ENCODE measurements at regions not wholly inside any gene's neighbourhood (a gene's known extent, or its start where the extent isn't known, plus 50 kb on each side); places are given as distances from the start of the nearest gene placed in this dataset.
A peak's percentile ranks its signal among the peaks of the same experiment; 100 is the strongest.

DNA sequence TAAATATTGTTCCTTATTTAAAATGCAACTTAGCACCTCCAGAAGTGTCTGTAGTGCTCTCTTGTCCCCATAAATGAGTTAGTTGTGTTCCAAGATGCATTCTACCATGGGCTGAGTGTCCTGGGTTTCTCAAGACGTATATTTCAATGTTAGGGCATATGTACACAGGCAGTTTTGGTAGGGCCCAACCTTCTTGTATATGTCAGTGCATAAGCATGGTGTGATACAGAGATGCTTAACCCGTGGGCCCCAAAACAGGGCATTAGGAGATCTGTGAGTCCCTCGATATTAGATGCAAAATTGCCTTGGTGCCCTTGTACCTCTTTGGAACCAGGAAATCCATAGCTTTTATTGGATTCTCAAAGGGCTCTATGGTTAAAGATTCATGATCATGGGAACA, 91.5 kb upstream of the HIVEP1 start:
- H3K4me3 ChIP-seq = no peak overlapping the region
- no peak for DNase-seq
- 90 to 95% methylated on average over 3 of the region's 3 CpGs for WGBS, 2 donors
- TF ChIP-seq, protein P1, sequence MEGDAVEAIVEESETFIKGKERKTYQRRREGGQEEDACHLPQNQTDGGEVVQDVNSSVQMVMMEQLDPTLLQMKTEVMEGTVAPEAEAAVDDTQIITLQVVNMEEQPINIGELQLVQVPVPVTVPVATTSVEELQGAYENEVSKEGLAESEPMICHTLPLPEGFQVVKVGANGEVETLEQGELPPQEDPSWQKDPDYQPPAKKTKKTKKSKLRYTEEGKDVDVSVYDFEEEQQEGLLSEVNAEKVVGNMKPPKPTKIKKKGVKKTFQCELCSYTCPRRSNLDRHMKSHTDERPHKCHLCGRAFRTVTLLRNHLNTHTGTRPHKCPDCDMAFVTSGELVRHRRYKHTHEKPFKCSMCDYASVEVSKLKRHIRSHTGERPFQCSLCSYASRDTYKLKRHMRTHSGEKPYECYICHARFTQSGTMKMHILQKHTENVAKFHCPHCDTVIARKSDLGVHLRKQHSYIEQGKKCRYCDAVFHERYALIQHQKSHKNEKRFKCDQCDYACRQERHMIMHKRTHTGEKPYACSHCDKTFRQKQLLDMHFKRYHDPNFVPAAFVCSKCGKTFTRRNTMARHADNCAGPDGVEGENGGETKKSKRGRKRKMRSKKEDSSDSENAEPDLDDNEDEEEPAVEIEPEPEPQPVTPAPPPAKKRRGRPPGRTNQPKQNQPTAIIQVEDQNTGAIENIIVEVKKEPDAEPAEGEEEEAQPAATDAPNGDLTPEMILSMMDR (IDR thresholded peaks at IDR 0.05) = no peak
- TF ChIP-seq POLR2A (IDR thresholded peaks at IDR 0.05) = no peak
- H3K27me3 ChIP-seq = no peaks in the 10 kb centered on the region
- intact Hi-C loops (cut with DNase I) = no loop called here
- H3K36me3 ChIP-seq = no peaks in the 10 kb centered on the region
- peaks cover 0 to 34% (median 21%) of the 10 kb centered on the region in 3 donors for H3K4me1 ChIP-seq
- peak overlapping the region; percentile 33 to 65 (median 51) for H3K27ac ChIP-seq
- H3K9me3 ChIP-seq = no peaks in the 10 kb centered on the region

DNA sequence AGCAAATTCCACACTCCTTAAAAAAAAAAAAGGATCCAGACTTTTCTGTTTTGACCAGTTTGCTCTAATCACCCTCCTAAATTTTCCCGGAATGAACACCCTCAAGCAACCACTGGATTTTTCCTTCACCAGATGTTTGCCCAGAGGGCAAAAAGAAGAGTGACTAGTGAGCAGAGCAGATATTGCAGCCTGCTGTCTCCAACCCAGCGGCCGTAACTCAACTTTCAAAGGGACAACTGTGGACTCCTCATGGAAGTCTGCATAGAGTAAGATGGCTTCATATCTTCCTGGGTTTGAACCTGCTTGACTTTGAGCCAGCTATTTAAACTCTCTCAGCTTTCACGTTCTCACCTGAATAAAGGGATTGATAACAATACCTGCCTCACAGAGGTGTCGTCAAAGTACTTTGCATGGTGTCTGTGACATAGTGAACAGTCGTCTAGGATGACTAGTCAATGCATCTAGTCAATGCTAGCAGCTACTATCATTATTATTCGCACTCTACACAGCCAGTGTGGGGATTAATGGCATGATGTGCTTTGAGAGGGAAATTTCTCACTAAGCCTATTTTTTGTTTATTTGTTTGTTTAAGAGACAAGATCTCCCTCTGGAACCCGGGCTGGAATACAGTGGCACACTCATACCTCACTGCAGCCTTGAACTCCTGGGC, 92.2 kb upstream of the HIVEP1 start:
- Histone ChIP-seq H3K36me3 (no peaks in the 10 kb centered on the region), H3K27me3 (no peaks in the 10 kb centered on the region), H3K9me3 (no peaks in the 10 kb centered on the region), H3K27ac (peak overlapping the region in 1 of 4 donors; percentile 57), H3K4me1 (peaks cover 0 to 34% (median 21%) of the 10 kb centered on the region in 3 donors), H3K4me3 (no peak overlapping the region)
- 79 to 84% methylated on average over 8 of the region's 8 CpGs for WGBS, 2 donors
- no peak for DNase-seq
- no peak for TF ChIP-seq POLR2A (IDR thresholded peaks at IDR 0.05)
- TF ChIP-seq, protein P1 (IDR thresholded peaks at IDR 0.05) = no peak
- intact Hi-C loops (cut with DNase I) = no loop called here

DNA sequence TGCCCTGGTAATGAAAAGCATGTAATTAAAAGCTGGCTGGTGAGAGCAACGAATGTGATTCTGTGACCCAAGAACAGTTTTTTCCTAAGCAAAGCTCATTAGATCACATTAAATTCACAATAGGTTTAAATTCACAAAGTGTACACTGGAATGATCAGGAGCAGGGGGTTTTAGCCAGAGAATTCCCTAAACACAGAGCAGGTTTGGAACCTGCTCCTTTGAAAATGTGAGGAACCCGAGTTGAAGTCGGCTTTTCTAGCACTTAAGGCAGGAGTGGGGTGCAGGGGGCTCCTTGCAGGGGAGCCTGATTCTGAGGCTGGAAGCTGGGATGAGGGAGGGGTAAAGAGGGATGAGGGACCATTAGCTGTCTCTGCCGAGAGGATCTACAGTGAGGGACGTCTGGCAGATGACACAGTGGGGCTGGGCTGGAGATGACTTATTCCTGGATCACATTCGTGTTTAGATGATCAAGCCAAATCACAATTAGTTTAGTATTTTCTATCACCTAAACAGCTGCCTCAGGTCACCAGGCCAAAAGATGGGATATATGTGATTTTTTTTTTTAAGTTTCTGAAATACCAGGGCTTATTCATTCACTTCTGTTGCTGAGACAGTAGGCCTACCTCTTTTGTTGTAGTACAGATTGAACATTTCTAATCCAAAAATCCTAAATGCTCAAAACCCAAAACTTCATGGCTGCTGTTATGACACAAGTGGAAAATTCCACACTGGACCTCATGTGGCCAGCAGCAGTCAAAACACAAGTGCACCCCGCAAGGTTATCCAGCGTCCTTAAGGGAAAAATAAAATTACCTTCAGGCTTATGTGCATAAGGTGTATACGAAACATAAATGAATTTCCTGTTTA, 93.1 kb upstream of the HIVEP1 start:
- Histone ChIP-seq H3K4me1 (peaks cover 0 to 34% (median 21%) of the 10 kb centered on the region in 3 donors), H3K27ac (peak overlapping the region in 3 of 4 donors; percentile 48 to 77 (median 51)), H3K27me3 (no peaks in the 10 kb centered on the region), H3K36me3 (no peaks in the 10 kb centered on the region), H3K4me3 (no peak overlapping the region), H3K9me3 (no peaks in the 10 kb centered on the region)
- DNase-seq = no peak
- WGBS, 2 donors = 63 to 74% methylated on average over 8 to 9 of the region's 9 CpGs
- no peak for TF ChIP-seq POLR2A (IDR thresholded peaks at IDR 0.05)
- TF ChIP-seq, protein P1 (IDR thresholded peaks at IDR 0.05) = no peak
- intact Hi-C loops (cut with DNase I) = no loop called here

DNA sequence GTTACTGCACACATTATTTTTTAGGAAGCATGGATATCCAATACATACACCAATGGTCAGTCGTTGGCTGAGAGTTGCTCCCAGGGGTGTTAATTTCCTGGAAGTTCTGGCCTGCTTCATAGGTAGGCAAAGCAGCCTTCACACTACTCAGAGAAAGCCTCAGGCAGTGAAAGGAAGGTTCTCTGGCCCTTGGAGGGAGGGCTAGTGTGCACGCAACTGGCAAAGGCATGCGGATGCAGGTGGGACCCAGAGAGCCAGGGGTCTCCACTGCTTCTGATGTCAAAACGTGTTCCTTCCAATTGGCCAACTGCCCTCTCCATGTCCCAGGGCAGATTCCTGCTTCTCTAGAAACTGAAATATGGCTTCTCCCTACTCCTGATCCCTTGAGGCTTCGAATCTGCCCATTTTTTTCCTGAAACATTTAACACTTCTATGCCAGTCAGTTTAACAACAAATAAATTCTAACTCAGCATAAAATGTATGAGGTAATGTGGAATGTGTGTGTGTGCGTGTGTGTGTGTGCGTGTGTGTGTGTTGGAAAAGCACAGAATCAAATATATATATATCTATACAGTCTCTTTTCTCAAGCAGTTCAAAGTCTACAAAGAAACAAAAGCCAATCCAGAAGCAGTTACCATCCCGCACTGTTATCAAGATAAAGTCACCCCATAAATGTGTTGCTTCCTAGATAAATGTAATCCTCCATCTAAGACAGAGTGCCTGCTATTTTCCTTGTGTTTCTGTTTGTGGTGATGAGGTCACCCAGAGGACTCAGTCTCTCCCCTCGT, 94.0 kb upstream of the HIVEP1 start:
- H3K27ac ChIP-seq = peak overlapping the region in 2 of 4 donors; percentile 51 to 77
- H3K27me3 ChIP-seq = no peaks in the 10 kb centered on the region
- intact Hi-C loops (cut with DNase I) = no loop called here
- WGBS, 2 donors = 75 to 77% methylated on average over 9 of the region's 9 CpGs
- H3K4me3 ChIP-seq = no peak overlapping the region
- no peak for TF ChIP-seq POLR2A (IDR thresholded peaks at IDR 0.05)
- TF ChIP-seq, protein P1 (IDR thresholded peaks at IDR 0.05) = no peak
- peaks cover 0 to 34% (median 21%) of the 10 kb centered on the region in 3 donors for H3K4me1 ChIP-seq
- no peaks in the 10 kb centered on the region for H3K36me3 ChIP-seq
- H3K9me3 ChIP-seq = no peaks in the 10 kb centered on the region
- DNase-seq = no peak

Data from esophagus squamous epithelium (tissue), 5 donors.